ENCODE measurements at regions not wholly inside any gene's neighbourhood (a gene's known extent, or its start where the extent isn't known, plus 50 kb on each side); places are given as distances from the start of the nearest gene placed in this dataset.

GRCh38 chr11:104652996-104653395 is 245.3 kb downstream of the CASP12 start:
- DNase-seq, result no peak

- DNase-seq, result no peak
Measured at GRCh38 chr11:104650234-104650633, 248.0 kb downstream of the CASP12 start.

GRCh38 chr11:104649002-104649401 is 249.3 kb downstream of the CASP12 start:
- DNase-seq, result no peak

GRCh38 chr11:104645261-104646222 is 252.7 kb downstream of the CASP12 start:
- DNase-seq, result no peak

- no peak for DNase-seq
Measured at GRCh38 chr11:104637662-104638170, 260.5 kb downstream of the CASP12 start.

GRCh38 chr11:104633226-104633625 is 265.0 kb downstream of the CASP12 start:
- no peak for DNase-seq

GRCh38 chr11:104630352-104630751 is 267.9 kb downstream of the CASP12 start:
- DNase-seq, result no peak

GRCh38 chr11:104625246-104625645 is 273.0 kb downstream of the CASP12 start:
- no peak for DNase-seq

- DNase-seq, result no peak
Measured at GRCh38 chr11:104624021-104624420, 274.2 kb downstream of the CASP12 start.

GRCh38 chr11:104623518-104623917 is 274.7 kb downstream of the CASP12 start:
- no peak for DNase-seq

- no peak for DNase-seq
Measured at GRCh38 chr11:104620991-104621390, 277.3 kb downstream of the CASP12 start.

- DNase-seq, result no peak
Measured at GRCh38 chr11:104619751-104620150, 278.5 kb downstream of the CASP12 start.

GRCh38 chr11:104618954-104619353 is 279.3 kb downstream of the CASP12 start:
- DNase-seq, result no peak

- DNase-seq, result peak; percentile 75
Measured at GRCh38 chr11:104614961-104615360, 283.3 kb downstream of the CASP12 start.

GRCh38 chr11:104614117-104614680 is 284.1 kb downstream of the CASP12 start:
- no peak for DNase-seq

- DNase-seq, result no peak
Measured at GRCh38 chr11:104610635-104611034, 287.6 kb downstream of the CASP12 start.

GRCh38 chr11:104609311-104610085 is 288.8 kb downstream of the CASP12 start:
- DNase-seq, result peak; percentile 80

- no peak for DNase-seq
Measured at GRCh38 chr11:104602643-104603042, 295.6 kb downstream of the CASP12 start.

GRCh38 chr11:104594228-104594958 is 303.9 kb downstream of the CASP12 start:
- DNase-seq, result no peak

GRCh38 chr11:104588970-104589369 is 309.3 kb downstream of the CASP12 start:
- no peak for DNase-seq

- DNase-seq, result no peak
Measured at GRCh38 chr11:104588446-104588845, 309.8 kb downstream of the CASP12 start.

GRCh38 chr11:104584823-104585222 is 313.4 kb downstream of the CASP12 start:
- DNase-seq, result no peak

GRCh38 chr11:104583857-104584256 is 314.4 kb downstream of the CASP12 start:
- no peak for DNase-seq
